ENCODE measurements at regions not wholly inside any gene's neighbourhood (a gene's known extent, or its start where the extent isn't known, plus 50 kb on each side); places are given as distances from the start of the nearest gene placed in this dataset.

DNA sequence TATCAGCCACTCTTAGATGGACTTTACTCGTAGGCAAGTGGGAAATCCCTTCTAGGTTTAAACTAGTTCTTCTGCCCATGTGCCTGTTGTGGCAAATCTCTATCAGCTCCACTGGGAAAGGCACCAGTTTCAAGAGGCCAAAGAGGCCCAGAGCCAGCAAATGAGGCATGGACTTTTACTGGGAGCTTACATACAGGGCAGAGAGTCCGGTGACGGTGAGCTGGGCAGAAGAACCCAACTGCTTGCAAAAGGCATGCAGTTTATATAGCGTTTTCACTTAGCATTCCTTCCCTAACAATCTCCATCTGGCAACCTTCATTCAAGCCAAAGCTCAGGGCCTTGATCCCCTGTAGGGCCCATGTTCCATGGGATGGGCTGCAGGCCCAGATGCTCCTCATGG, 93.0 kb upstream of the C3orf80 start:
- Histone ChIP-seq H3K27me3 (no peaks in the 10 kb centered on the region), H3K36me3 (no peaks in the 10 kb centered on the region), H3K4me3 (no peak overlapping the region), H3K27ac (no peak overlapping the region), H3K4me1 (peaks cover 10% of the 10 kb centered on the region; the same call in 1 of the 2 replicates), H3K9me3 (replicated peaks) (no peaks in the 10 kb centered on the region)
- DNase-seq = no peak

DNA sequence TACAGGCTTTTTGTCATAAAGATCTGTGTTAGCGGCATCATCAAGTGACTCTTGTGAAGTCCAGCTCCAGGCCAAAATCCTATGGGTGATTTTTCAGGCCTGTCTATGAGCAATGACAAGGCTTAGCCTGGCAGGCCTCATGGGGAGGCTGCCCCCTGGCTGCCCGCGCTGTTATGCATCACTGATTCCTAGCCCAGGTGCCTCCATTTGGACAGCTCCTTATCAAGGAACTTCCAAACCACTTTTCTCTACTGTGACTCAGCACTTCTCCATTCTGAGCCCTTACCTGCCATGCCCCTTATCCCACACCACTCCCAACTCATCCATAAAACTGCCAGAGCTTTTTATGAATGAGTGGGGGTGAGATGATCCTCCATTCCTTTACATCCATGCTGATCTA, 91.5 kb upstream of the C3orf80 start:
- H3K9me3 ChIP-seq (replicated peaks) = no peaks in the 10 kb centered on the region
- no peak for DNase-seq
- no peaks in the 10 kb centered on the region for H3K27me3 ChIP-seq
- H3K4me3 ChIP-seq = no peak overlapping the region
- H3K4me1 ChIP-seq = peaks cover 8% of the 10 kb centered on the region; the same call in 1 of the 2 replicates
- H3K36me3 ChIP-seq = no peaks in the 10 kb centered on the region
- H3K27ac ChIP-seq = no peak overlapping the region

DNA sequence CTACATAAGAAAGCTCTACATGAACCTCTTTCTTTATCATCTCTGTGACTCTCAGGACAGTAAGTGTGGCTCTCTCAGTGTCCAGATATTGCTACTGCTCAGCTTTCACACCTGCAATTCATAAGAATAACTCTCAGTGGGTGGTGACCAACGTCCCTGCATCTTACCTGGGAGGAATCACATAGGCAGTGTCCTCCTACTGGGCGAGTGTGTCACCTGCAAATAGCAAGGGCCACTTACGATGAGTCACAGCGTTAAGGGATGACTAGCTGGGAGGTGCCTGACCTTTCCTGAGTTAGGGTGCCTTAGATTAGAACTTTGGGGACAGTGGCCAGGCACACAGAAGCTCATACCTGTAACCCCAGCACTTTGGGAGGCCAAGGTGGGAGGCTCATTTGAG, 90.8 kb upstream of the C3orf80 start:
- Histone ChIP-seq H3K4me1 (peaks cover 4% of the 10 kb centered on the region; the same call in 1 of the 2 replicates), H3K36me3 (no peaks in the 10 kb centered on the region), H3K27ac (no peak overlapping the region), H3K27me3 (no peaks in the 10 kb centered on the region), H3K4me3 (no peak overlapping the region), H3K9me3 (replicated peaks) (no peaks in the 10 kb centered on the region)
- no peak for DNase-seq

DNA sequence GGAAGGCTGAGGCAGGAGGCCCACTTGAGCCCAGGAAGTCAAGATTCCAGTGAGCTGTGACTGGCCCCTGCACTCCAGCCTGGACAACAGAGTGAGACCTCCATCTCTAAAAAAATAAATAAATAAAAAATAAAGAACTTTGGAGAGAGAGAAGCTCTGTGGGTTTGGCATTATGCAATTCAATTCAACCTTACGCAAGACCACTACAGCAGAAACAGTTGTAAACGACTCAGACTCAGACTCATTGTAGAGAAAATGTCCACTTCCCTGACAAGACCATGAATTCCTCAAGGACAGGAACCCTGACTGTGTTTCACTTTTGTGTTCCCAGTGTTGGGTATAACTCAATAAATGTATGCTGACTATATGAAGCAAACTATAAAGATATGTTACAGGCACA, 90.3 kb upstream of the C3orf80 start:
- H3K4me1 ChIP-seq = no peaks in the 10 kb centered on the region
- H3K9me3 ChIP-seq (replicated peaks) = no peaks in the 10 kb centered on the region
- no peaks in the 10 kb centered on the region for H3K27me3 ChIP-seq
- H3K4me3 ChIP-seq = no peak overlapping the region
- no peaks in the 10 kb centered on the region for H3K36me3 ChIP-seq
- DNase-seq = no peak
- no peak overlapping the region for H3K27ac ChIP-seq

DNA sequence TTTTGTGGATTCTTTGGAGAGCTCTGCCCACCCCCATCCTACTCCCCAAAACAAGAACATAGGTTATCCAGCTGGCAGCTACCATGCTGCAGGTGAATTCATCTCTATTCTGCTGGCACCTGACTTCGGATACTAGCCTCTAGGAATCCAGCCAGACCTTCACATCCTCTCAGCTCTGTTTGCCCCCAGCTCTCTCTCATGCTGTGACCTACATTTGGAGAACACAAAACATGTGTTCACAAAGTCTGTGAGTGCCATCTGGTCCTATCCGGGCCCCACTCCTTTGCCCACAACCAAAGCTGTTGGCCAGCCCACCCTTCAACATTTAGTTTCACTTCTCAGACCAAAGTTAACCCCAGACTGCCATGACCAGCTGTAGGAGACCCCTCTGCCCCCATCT, 89.4 kb upstream of the C3orf80 start:
- Histone ChIP-seq H3K27ac (no peak overlapping the region), H3K4me1 (no peaks in the 10 kb centered on the region), H3K27me3 (no peaks in the 10 kb centered on the region)

DNA sequence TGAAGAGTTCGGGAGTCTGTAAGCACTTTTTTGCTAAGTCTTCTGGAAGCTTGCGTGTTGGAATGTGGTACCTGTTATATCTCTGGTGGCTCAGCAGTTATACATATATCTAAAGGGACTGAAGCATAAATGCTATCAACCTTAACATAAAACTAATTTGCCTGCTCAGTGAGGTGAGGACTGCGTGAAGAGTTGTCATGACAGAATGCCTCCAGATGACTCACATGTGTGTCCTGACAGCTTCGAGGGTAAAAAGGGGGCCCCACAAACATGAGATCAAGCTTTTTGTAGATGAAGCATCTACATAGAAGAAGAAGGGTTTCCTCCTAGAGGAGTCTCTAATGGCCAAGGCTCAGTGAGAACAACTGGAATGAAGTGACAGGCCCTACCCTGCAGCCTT, 88.8 kb upstream of the C3orf80 start:
- Histone ChIP-seq H3K36me3 (no peaks in the 10 kb centered on the region), H3K27ac (no peak overlapping the region), H3K4me3 (no peak overlapping the region)

More for the DNA sequence above, 89.4 kb upstream of the C3orf80 start:
- Histone ChIP-seq H3K4me3 (no peak overlapping the region), H3K36me3 (no peaks in the 10 kb centered on the region), H3K9me3 (replicated peaks) (no peaks in the 10 kb centered on the region)
- no peak for DNase-seq

DNA sequence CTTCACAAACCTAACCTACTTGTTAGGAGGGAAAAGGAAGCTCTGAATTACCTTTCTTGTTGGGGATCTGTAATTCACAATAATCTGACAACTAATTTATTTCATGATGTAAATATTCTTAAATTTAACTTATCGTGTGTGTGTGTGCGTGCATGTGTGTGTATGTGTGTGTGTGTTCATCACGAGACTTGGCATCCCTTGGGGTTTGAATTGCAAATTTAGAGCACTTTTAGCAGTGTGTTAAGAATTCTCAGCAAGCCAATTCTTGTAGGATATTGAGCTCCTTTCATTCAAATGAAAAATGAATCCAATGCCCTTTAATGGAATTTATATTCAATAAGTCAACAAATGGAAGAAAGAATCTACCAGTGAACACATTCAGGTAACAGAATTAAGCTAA, 85.9 kb upstream of the C3orf80 start:
- DNase-seq = no peak
- H3K4me3 ChIP-seq = no peak overlapping the region
- H3K36me3 ChIP-seq = no peaks in the 10 kb centered on the region
- no peak overlapping the region for H3K27ac ChIP-seq
- no peaks in the 10 kb centered on the region for H3K9me3 ChIP-seq (replicated peaks)
- H3K4me1 ChIP-seq = no peaks in the 10 kb centered on the region
- H3K27me3 ChIP-seq = no peaks in the 10 kb centered on the region

More for the DNA sequence above, 88.8 kb upstream of the C3orf80 start:
- DNase-seq = no peak
- H3K27me3 ChIP-seq = no peaks in the 10 kb centered on the region
- H3K4me1 ChIP-seq = no peaks in the 10 kb centered on the region
- no peaks in the 10 kb centered on the region for H3K9me3 ChIP-seq (replicated peaks)

DNA sequence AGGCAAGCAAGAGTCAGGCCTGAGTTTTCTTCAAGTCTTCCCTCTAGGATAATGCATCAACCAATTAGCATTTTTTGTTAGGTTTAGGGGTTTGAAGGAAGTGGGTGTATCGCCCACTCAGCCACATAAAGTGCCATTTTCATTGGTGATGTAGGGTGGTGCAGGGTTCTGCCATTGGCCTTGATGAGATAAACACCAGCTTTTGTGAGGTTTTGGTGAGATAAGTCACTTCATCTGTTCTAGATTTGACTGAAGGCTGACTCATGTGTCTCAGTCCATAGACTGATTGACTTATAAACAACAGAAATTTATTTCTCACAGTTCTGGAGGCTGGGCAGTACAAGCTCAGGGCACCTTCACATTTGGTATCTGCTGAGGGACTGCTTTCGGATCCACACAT, 84.5 kb upstream of the C3orf80 start:
- DNase-seq = no peak
- Histone ChIP-seq H3K9me3 (replicated peaks) (no peaks in the 10 kb centered on the region), H3K4me1 (no peaks in the 10 kb centered on the region), H3K4me3 (no peak overlapping the region), H3K36me3 (no peaks in the 10 kb centered on the region), H3K27ac (no peak overlapping the region), H3K27me3 (no peaks in the 10 kb centered on the region)

DNA sequence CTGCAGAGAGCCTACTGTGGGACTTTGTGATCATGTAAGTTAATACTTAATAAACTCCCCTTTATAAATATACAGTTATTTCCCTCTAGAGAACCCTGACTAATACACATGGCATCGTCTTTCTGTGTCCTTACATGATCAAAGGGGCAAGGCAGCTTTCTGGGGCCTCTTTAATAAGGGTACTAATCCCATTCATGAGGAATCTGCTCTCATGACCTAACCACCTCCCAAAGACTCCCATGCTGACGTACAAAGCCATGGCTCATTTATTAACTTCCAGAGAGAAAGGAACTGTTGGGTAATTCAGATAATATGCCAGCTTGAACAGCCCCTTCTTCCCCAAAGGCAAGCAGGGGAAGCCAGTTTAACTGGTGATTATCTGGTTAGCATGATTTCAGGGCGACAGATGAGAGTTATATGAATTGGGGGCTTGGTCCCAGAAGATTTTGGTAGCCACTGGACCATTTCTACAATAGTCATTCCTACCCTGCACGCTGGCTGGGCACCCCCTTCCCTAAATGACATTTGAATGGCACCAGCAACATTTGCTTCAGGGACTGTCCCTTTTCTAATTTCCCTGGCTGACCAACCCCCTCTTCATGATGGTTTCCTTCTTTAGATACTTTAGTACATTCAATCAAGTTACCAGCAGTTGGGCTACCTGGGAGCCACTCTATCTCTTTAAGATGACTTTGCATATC, 83.6 kb upstream of the C3orf80 start:
- no peaks in the 10 kb centered on the region for H3K27me3 ChIP-seq
- H3K4me1 ChIP-seq = no peaks in the 10 kb centered on the region
- no peak for DNase-seq
- H3K4me3 ChIP-seq = no peak overlapping the region
- no peaks in the 10 kb centered on the region for H3K36me3 ChIP-seq
- no peaks in the 10 kb centered on the region for H3K9me3 ChIP-seq (replicated peaks)
- no peak overlapping the region for H3K27ac ChIP-seq

DNA sequence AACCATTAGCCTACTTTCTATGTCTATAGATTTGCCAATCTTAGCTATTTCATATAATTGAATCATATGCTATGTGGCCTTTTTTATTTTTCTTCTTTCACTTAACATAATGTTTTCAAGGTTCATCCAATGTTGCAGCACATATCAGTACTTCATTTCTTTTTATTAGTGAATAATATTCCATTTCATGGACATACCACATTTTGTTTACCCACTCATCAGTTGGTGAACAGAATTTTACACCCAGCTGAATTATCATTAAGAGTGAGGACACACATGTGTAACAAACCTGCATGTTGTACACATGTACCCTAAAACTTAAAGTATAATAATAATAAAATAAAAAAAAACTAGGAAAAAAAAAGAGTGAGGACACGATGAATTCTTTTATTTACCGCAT, 81.7 kb upstream of the C3orf80 start:
- DNase-seq = no peak
- Histone ChIP-seq H3K36me3 (no peaks in the 10 kb centered on the region), H3K9me3 (replicated peaks) (no peaks in the 10 kb centered on the region), H3K27me3 (no peaks in the 10 kb centered on the region), H3K27ac (no peak overlapping the region), H3K4me1 (no peaks in the 10 kb centered on the region), H3K4me3 (no peak overlapping the region)

DNA sequence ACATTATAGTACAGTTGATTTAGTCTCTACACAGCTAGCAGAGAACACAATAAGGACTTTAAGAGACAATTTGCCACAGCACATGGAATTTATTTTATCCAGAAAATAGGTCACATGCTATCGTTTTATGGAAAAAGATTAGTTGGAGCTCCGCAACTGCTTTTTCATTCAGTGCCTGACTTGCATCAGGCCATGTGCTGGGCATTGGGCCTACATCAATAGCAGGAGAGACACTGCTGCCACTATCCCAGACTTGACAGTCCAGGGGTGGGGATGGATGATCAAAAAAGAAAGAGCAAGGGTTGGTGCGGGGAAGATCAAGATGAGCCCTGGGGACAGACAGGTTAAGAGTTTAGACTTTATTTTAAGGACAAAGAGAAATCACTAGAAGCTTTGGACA, 75.2 kb upstream of the C3orf80 start:
- DNase-seq = no peak
- Histone ChIP-seq H3K27me3 (no peaks in the 10 kb centered on the region), H3K9me3 (replicated peaks) (no peaks in the 10 kb centered on the region), H3K36me3 (no peaks in the 10 kb centered on the region), H3K4me1 (no peaks in the 10 kb centered on the region), H3K27ac (no peak overlapping the region), H3K4me3 (no peak overlapping the region)

DNA sequence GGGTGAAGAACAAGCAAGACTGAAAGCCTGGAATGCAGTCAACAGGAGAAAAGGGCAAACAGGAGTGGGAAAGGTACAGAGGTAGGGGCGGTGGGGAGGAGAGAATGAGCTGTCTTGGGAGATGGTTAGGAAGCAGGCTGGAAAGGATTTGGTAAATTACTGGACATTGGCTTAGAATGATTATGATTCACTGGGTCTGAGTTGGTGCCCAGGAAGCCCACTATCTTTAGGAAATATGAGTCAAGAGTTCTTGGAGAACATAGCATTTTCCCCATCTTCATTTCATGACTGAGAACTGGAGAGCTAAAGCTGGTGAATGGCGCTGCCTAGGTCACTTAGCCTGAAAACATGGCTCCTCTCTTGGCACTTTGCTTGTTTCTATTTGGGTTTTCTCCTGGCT, 74.7 kb upstream of the C3orf80 start:
- Histone ChIP-seq H3K9me3 (replicated peaks) (no peaks in the 10 kb centered on the region), H3K36me3 (no peaks in the 10 kb centered on the region), H3K27ac (no peak overlapping the region), H3K27me3 (no peaks in the 10 kb centered on the region), H3K4me3 (no peak overlapping the region), H3K4me1 (no peaks in the 10 kb centered on the region)
- no peak for DNase-seq

DNA sequence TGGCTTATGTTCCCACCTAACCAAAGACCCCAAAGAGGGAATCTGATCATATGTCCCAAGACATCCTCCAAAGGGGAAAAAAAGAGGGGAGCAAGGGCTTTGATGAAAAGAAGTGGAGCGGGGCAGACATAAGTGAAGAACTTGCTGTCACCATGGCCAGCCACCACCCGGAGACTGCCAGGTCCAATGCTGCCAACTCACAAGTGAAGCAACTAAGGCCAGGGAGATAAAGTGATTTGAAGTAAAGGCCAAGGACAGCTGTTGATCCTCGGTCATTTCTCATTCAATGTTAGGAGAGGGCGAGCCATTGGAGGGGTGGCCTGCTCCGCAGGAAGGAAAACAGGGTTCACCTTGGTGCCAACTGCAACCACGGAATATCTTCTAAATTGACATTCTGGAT, 72.6 kb upstream of the C3orf80 start:
- Histone ChIP-seq H3K4me1 (no peaks in the 10 kb centered on the region), H3K27me3 (no peaks in the 10 kb centered on the region), H3K27ac (no peak overlapping the region), H3K36me3 (no peaks in the 10 kb centered on the region), H3K4me3 (no peak overlapping the region), H3K9me3 (replicated peaks) (no peaks in the 10 kb centered on the region)
- no peak for DNase-seq

DNA sequence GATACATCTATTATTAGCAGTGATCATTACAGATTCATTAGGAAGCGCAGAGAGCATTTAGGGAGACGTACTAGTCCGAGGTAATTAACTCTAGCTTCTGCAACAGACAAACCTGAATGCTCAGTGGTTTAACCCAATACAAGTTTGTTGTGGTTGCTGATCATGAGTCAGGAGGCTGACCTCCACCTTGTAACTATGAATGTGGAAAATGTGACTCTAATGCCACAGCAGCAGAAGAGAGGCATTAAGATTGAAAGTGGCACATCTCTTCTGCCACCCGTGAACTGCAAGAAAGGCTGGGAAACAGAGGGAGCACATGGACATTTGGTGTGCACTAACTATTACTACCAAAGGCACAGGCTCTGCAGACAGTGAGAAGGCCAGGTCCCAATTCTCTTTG, 71.2 kb upstream of the C3orf80 start:
- Histone ChIP-seq H3K4me1 (no peaks in the 10 kb centered on the region), H3K27me3 (no peaks in the 10 kb centered on the region), H3K4me3 (no peak overlapping the region), H3K9me3 (replicated peaks) (no peaks in the 10 kb centered on the region), H3K27ac (no peak overlapping the region), H3K36me3 (no peaks in the 10 kb centered on the region)
- no peak for DNase-seq

DNA sequence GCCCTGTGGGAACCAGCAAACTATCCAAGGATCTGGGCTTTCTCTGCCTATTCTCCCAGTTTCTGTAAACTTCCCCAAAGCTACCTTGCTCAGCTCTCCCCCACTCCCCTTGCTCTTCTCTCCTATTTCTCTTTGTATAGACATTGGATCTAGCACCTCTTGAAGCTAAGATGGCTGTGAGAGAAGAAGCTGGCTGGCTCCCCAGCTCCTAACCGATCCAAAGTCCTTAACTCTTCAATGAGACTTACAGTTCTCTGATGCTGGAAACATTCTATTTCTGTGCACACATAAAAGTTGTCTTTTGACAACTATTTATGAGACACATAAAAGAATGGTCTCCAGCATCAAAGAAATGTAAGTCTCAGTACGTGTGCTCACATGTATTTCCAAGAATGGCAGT, 70.6 kb upstream of the C3orf80 start:
- Histone ChIP-seq H3K4me1 (no peaks in the 10 kb centered on the region), H3K9me3 (replicated peaks) (no peaks in the 10 kb centered on the region), H3K27me3 (no peaks in the 10 kb centered on the region), H3K27ac (no peak overlapping the region), H3K4me3 (no peak overlapping the region), H3K36me3 (no peaks in the 10 kb centered on the region)
- no peak for DNase-seq

DNA sequence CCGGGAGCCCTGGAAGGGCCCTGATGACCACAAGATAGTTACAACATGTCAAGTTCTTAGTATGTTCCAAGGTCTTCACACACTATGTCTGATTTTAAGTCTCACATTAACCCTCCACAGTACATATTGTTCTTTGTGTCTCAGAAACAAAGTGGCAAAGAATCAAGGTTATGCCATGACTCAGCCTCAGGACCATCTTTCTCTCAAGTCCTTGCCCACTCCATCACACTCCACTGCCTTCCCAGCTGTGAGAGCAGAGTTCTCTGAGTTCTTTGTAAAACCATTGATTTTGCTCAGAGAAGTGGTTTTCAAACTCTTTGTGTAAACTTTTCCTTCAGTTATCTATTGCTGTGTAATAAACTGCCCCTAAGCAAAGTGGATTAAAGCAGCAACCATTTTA, 67.9 kb upstream of the C3orf80 start:
- Histone ChIP-seq H3K36me3 (no peaks in the 10 kb centered on the region), H3K9me3 (replicated peaks) (no peaks in the 10 kb centered on the region), H3K27ac (no peak overlapping the region), H3K4me3 (no peak overlapping the region), H3K27me3 (no peaks in the 10 kb centered on the region), H3K4me1 (no peaks in the 10 kb centered on the region)
- no peak for DNase-seq
